Left ventricle myocardium inferior (tissue), 1 donor: ENCODE measurements at regions not wholly inside any gene's neighbourhood (a gene's known extent, or its start where the extent isn't known, plus 50 kb on each side); places are given as distances from the start of the nearest gene placed in this dataset.

Experiments
- DNase-seq: peaks from one replicate; pipeline ENCODE4 v3.0.0-alpha.2; 2020
- H3K27ac ChIP-seq: fragments of 200-600 bp; replicated peaks from 2 replicates; pipeline ENCODE4 v1.8.0; 2021
- H3K27me3 ChIP-seq: fragments of 200-600 bp; 2 replicates; pipeline ENCODE4 v1.8.0; 2021; ENCODE audit warnings: low read depth
- H3K36me3 ChIP-seq: fragments of 200-600 bp; 2 replicates; pipeline ENCODE4 v1.8.0; 2021
- H3K4me1 ChIP-seq: fragments of 200-600 bp; 2 replicates; pipeline ENCODE4 v1.8.0; 2021
- H3K4me3 ChIP-seq: fragments of 200-600 bp; 2 replicates; pipeline ENCODE4 v1.8.0; 2021; ENCODE audit warnings: mild to moderate bottlenecking, moderate library complexity
- H3K9me3 ChIP-seq: fragments of 200-600 bp; replicated peaks from 2 replicates; pipeline ENCODE4 v1.8.0; 2021
- CTCF ChIP-seq: fragments of 200-600 bp; IDR thresholded peaks from 2 replicates; pipeline ENCODE4 v1.8.0; 2021; ENCODE audit warnings: antibody characterized with exemption, mild to moderate bottlenecking, borderline replicate concordance
- intact Hi-C: fragments of 100-400 bp; cut with micrococcal nuclease; formaldehyde crosslinking; loops from one replicate; pipeline ENCODE4 v1.11.0; 2022
- donor health status: DM: no; HTN: yes; CAD: no; lungs with severe emphysema.

DNA sequence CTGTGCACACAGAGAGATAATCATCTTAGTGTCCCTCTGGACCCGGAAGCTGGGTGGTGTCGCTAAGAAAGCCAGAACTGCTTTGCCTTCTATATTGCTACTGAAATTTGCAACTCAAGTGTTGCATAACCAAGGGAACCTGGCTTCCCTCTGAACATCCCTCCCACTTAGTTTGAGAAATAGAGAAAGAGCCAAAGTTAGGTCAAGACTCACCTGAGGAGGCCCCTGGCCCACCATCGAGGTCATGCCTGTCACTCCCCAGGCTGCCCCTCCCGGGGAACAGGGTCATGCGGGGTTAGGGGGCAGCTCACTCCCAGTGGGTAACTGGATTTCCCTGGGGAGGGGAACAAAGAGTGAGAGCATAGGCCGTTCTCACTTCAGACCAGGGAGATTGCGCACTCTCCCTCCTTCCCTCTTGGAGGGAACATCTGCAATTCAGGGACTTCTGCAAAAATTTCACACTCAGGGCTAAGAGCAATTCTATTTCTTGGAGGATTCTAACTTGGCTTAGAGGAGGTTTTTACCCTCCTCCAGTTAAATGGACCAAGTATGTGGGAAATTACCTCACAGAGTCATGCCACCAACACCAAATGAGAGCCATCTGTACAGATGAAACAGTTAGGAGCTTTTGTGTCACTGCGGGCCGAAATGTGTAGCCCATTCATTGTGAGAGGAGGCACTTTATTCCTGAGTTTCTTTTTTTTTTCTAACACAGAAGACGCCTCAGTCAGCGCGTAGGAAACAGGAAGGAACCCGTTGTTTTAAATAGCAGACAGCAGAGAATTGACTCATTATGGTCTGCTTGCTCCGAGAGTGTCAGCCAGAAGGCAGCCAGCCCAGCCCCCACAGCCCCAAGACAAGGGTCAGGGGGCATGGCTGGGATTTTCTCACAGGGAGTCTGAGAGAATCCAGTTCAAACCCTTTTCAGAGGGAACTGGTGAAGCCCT is 221.3 kb downstream of the ARHGAP12 start:
- H3K9me3 ChIP-seq: peaks cover 31% of the 10 kb centered on the region
- DNase-seq: peak; percentile 74
- peaks cover 53% of the 10 kb centered on the region for H3K4me1 ChIP-seq
- intact Hi-C loops: loop anchor here (10.0 kb wide), 1 partner anchor 47 kb away; no protein-coding TSS in a partner anchor
- H3K27me3 ChIP-seq: no peaks in the 10 kb centered on the region
- TF ChIP-seq CTCF: no peak
- peak overlapping the region; percentile 92 for H3K27ac ChIP-seq
- H3K36me3 ChIP-seq: no peaks in the 10 kb centered on the region
- peak overlapping the region; percentile 41 for H3K4me3 ChIP-seq

- peaks cover 24% of the 10 kb centered on the region for H3K9me3 ChIP-seq
- no peak for DNase-seq
- no peak for TF ChIP-seq CTCF
- peaks cover 61% of the 10 kb centered on the region for H3K4me1 ChIP-seq
- no peaks in the 10 kb centered on the region for H3K36me3 ChIP-seq
- H3K4me3 ChIP-seq: peak overlapping the region; percentile 41
- H3K27ac ChIP-seq: peak overlapping the region; percentile 92
- no peaks in the 10 kb centered on the region for H3K27me3 ChIP-seq
- intact Hi-C loops: loop anchor here (10.0 kb wide), 1 partner anchor 48 kb away; no protein-coding TSS in a partner anchor
Measured at GRCh38 chr10:31706464-31707092, 222.1 kb downstream of the ARHGAP12 start.

- peaks cover 75% of the 10 kb centered on the region for H3K4me1 ChIP-seq
- peaks cover 9% of the 10 kb centered on the region for H3K9me3 ChIP-seq
- H3K27me3 ChIP-seq: no peaks in the 10 kb centered on the region
- intact Hi-C loops: loop anchor here (10.0 kb wide), 1 partner anchor 50 kb away; no protein-coding TSS in a partner anchor
- DNase-seq: no peak
- TF ChIP-seq CTCF: no peak
- no peaks in the 10 kb centered on the region for H3K36me3 ChIP-seq
- peak overlapping the region; percentile 92 for H3K27ac ChIP-seq
- no peak overlapping the region for H3K4me3 ChIP-seq
Measured at GRCh38 chr10:31705136-31705535, 223.5 kb downstream of the ARHGAP12 start.

- no peaks in the 10 kb centered on the region for H3K36me3 ChIP-seq
- DNase-seq: no peak
- intact Hi-C loops: loop anchor here (10.0 kb wide), 1 partner anchor 51 kb away; no protein-coding TSS in a partner anchor
- no peak overlapping the region for H3K27ac ChIP-seq
- H3K4me1 ChIP-seq: peaks cover 78% of the 10 kb centered on the region
- H3K4me3 ChIP-seq: no peak overlapping the region
- no peaks in the 10 kb centered on the region for H3K27me3 ChIP-seq
- no peak for TF ChIP-seq CTCF
- H3K9me3 ChIP-seq: peaks cover 5% of the 10 kb centered on the region
Measured at GRCh38 chr10:31704195-31704594, 224.4 kb downstream of the ARHGAP12 start.

- Histone ChIP-seq H3K27me3 (no peaks in the 10 kb centered on the region), H3K4me3 (no peak overlapping the region), H3K27ac (peak overlapping the region; percentile 11), H3K4me1 (peaks cover 78% of the 10 kb centered on the region), H3K9me3 (peaks cover 5% of the 10 kb centered on the region), H3K36me3 (no peaks in the 10 kb centered on the region)
- no peak for DNase-seq
- intact Hi-C loops: loop anchor here (10.0 kb wide), 1 partner anchor 52 kb away; no protein-coding TSS in a partner anchor
- TF ChIP-seq CTCF: no peak
Measured at GRCh38 chr10:31702954-31703353, 225.7 kb downstream of the ARHGAP12 start.
